T follicular helper cell (primary cell): ENCODE measurements at regions not wholly inside any gene's neighbourhood (a gene's known extent, or its start where the extent isn't known, plus 50 kb on each side); places are given as distances from the start of the nearest gene placed in this dataset.
"Not testable (repeated sequence)": the region's sequence is repeated elsewhere in the genome, so short reads cannot be mapped to it uniquely, and the experiment has no call there.

Experiments
- DNase-seq: peaks from one replicate; pipeline ENCODE4 v3.0.0-alpha.2; 2020; ENCODE audit warnings: low read depth

DNA sequence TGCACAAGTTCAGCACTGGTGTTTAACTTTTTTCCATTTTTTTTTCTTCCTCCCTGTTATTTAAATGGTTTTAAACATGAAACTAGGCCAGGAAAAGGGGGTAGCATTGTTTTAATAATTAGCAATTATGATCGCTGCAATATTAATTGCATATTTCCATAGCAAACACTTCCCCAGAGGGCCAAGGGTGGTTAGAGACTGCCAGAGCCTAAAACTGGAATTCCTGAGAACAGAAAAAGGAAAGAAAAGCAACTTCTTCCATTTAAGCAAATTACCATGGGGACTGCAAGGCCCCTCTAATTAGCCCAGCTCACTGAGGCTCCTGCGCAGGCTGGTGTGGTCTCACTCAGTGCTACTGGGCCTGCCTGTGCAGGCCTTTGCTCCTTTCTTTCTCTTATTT lies 201.5 kb downstream of the SMAD2 start:
- DNase-seq, result no peak

DNA sequence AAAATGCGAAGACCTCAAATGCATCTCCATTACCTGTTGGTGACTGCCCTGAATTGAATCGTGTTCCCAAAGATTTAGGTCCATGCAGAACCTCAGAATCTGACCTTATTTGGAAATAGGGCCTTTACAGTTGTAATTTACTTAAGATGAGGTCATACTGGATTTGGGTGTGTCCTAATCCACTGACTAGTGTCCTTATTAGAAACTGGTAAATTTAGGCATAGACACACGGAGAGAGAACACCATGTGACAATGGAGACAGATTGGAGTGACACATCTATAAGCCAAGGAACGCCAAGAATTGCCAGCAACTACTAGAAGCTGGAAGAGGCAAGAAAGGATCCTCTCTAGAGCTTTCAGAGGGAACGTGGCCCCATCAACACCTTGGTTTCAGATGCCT lies 203.1 kb downstream of the SMAD2 start:
- no peak for DNase-seq

- no peak for DNase-seq
These were observed 203.9 kb downstream of the SMAD2 start for GRCh38 chr18:47726550-47726949.

DNA sequence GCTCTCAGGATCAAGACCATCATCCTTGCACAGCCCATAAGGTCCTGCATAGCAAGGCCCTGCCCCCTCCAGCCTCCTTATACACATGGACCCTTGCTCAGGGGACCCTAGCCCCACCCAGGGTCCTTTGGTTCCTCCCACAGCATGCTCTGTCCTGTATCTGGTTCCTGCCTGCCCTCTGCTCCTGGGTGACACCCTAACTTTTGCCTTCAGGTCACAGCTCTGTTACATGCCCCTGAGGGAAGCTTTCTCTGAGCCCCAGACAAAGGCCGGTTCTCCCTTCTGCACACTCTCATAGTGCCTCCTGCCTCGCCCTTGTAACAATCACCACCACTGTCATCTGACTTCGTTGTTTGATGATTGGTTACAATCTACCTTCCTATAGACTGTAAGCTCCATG lies 204.8 kb downstream of the SMAD2 start:
- no peak for DNase-seq

- no peak for DNase-seq
These were observed 206.1 kb downstream of the SMAD2 start for GRCh38 chr18:47724186-47724975.

GRCh38 chr18:47721876-47722275 lies 208.6 kb downstream of the SMAD2 start:
- DNase-seq, result no peak

GRCh38 chr18:47720741-47721140 lies 209.7 kb downstream of the SMAD2 start:
- DNase-seq, result no peak

- DNase-seq, result no peak
These were observed 211.2 kb downstream of the SMAD2 start for GRCh38 chr18:47719096-47719780.

- DNase-seq, result no peak
These were observed 211.8 kb downstream of the SMAD2 start for GRCh38 chr18:47718646-47719045.

- DNase-seq, result no peak
These were observed 213.2 kb downstream of the SMAD2 start for GRCh38 chr18:47717257-47717656.

DNA sequence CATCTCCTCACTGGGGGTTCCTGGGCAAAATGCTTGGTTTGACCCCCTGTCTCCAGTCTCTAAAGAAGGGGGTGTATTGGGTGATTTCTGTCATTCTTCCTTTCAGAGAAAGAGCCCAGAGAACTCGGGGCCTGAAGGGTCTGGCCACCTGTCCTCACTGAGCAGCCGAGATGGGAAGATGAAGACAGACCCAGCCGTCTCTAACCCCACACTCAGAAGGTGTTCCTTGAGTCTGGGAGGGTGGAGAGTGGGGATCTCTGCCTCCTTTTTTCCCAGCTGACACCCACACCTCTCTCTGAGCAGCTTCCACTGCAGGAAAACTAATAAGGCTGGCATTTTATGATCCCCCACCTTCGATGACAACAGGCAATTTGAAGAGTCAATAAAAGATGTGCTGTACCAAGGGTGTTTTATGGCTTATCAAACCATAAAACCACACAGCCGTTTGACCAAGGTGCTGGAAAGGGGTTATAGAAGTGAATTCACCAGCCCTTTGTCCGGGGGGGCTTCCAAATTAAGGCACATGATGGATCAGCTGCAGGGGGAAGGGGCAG lies 213.8 kb downstream of the SMAD2 start:
- no peak for DNase-seq

- no peak for DNase-seq
These were observed 220.0 kb downstream of the SMAD2 start for GRCh38 chr18:47710451-47710850.

DNA sequence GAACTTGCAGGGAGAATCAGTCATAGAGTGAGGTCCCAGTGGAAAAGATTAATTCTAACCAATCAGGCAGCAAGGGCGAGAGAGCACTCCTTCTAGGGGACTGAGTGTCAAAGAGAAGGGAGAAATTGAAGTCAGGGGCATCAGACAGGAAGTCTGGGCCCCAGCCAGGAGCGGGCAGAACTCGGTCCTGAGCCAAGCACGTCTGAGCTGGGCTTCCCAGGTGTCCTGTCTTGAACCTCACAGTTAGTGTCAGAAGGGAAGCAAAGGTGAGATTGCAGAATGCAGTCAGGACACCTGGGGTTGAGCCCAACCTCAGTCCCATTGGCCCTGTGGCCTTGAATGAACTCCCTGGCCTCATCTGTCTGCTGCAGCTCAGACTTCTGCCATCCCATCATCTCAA lies 220.9 kb downstream of the SMAD2 start:
- DNase-seq, result no peak

DNA sequence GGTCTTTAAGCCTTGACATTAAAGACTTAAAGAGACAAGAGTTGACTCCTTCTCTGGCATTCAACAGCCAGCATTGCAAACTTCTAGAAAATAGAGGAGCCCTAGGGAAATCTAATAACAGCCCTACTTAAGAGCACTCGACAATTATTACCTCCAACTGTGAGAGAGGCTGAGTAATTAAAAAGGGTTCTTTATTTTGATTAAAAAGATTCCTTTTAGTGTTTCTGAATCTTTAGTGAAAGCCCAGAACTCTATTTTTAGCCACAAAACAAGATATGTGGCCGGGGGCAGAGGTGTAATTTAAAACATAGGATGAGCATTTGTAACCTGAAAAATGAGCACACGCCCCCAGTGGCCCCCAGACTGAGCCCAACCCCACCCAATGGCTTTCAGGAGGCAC lies 222.3 kb downstream of the SMAD2 start:
- DNase-seq, result no peak

GRCh38 chr18:47701134-47701533 lies 229.3 kb downstream of the SMAD2 start:
- no peak for DNase-seq

DNA sequence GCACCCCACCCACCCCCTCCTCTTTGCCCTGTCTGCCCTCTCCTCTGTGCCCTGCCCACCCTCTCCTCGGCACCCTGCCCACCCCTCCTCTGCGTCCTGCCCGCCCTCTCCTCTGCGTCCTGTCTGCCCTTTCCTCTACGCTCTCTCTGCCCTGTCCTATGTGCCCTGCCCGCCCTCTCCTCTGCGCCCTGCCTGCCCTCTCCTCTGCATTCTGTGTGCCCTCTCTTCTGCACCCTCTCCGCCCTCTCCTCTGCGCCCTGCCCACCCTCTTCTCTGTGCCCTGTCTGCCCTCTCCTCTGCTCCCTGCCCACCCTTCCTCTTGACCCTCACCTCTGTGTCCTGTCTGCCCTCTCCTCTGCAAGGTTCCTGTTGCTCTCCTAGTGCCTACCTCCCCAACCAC lies 233.6 kb downstream of the SMAD2 start:
- DNase-seq, result no peak

GRCh38 chr18:47691611-47692010 lies 238.8 kb downstream of the SMAD2 start:
- no peak for DNase-seq

DNA sequence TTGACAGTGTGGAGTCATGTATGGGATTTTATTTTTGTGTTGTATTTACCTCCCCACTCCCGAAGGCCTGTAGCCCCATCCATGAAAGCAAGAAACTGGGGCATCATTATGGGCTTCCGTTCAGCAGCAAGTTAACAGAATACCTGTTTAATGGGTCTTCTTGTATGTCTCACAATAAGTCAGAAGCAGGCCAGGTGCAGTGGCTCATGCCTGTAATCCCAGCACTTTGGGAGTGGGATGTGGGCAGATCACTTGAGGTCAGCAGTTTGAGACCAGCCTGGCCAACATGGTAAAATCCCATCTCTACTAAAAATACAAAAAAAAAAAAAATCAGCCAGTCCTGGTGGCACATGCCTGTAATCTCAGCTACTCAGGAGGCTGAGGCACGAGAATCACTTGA lies 239.7 kb downstream of the SMAD2 start:
- DNase-seq, result not testable (repeated sequence)

- DNase-seq, result no peak
These were observed 241.1 kb downstream of the SMAD2 start for GRCh38 chr18:47689371-47689770.

DNA sequence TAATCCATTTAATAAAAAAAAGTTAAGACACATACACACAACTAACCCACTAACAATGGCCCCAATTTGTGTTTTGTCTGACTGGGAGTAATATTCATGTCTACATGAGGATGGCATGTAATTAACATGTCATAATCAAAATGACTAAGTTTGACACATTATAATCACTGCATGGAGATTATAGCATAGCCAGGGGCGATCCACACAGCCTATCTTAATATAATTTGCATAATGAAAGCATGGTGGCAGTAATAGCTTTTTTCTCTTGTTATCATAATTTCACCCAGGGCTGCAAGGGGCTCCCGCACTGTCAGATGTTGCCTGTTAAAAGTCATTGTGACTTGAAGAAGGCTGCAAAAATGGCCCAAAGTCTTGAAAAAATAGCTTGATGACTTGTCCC lies 243.7 kb downstream of the SMAD2 start:
- DNase-seq, result no peak

GRCh38 chr18:47683774-47684173 lies 246.7 kb downstream of the SMAD2 start:
- DNase-seq, result no peak

DNA sequence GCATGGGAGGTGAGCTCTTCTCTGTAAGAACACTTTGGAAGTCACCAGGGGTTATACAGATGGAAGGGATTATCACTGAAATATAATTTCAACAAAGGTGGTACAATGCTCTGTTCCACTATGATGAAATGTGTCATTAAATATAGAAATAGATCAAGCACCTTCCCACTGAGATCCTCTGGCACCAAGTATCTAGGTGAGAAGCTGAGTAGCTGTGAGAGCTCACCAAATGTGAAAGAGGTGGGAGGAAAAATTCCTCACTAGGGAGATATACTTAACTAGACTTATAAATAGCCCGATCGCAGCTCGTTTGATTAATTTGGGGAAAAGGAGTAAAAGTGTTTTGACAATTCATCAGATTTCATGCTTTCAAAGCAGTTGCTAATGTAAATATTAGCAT lies 247.6 kb downstream of the SMAD2 start:
- no peak for DNase-seq

DNA sequence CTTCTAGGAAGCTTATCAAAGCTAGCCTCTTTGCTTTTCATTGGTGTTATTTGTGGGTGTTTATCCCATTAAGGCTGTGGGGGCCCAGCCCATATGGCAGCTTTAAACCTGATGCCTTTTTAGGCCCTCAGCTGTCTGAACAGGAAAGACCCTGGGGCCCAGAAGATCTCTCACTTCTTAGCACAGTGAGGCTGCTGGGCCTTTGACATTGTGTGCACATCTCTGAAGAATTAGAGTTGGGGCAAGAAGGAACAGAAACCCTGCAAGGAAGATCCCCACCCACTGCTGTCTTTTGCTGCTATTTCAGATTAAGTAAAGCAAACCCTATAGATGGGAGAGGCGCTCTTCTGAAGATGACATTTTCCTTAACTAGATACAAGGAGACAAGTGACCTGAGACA lies 250.0 kb downstream of the SMAD2 start:
- no peak for DNase-seq
